WERI-Rb-1 (cell line): ENCODE measurements at regions not wholly inside any gene's neighbourhood (a gene's known extent, or its start where the extent isn't known, plus 50 kb on each side); places are given as distances from the start of the nearest gene placed in this dataset.
A peak's percentile ranks its signal among the peaks of the same experiment; 100 is the strongest.

Experiments used
- DNase-seq: peaks from one replicate; pipeline ENCODE4 v3.0.0-alpha.2; 2020
- H3K27ac ChIP-seq: fragments of 250-450 bp; sonication (Bioruptor Pico); 2 replicates; pipeline ENCODE4 v1.5.1; 2020; ENCODE audit warnings: mild to moderate bottlenecking, moderate library complexity
- H3K27me3 ChIP-seq: fragments of 250-450 bp; sonication (Bioruptor Pico); 2 replicates; pipeline ENCODE4 v1.5.1; 2021; ENCODE audit warnings: mild to moderate bottlenecking, low read depth, moderate library complexity; ENCODE audit not compliant: insufficient read depth, severe bottlenecking
- H3K36me3 ChIP-seq: fragments of 250-450 bp; sonication (Bioruptor Pico); 2 replicates; pipeline ENCODE4 v1.5.1; 2020; ENCODE audit warnings: mild to moderate bottlenecking, moderate library complexity
- H3K4me3 ChIP-seq: 2 replicates; pipeline ENCODE4 v1.5.1; 2011; ENCODE audit warnings: low read depth, mild to moderate bottlenecking, control low read depth, low read length
- H3K9me3 ChIP-seq: fragments of 250-450 bp; sonication (Bioruptor Pico); 2 replicates; pipeline ENCODE4 v1.5.1; 2021; ENCODE audit warnings: mild to moderate bottlenecking, moderate library complexity; ENCODE audit not compliant: severe bottlenecking
- CTCF ChIP-seq: IDR thresholded peaks from 2 replicates; pipeline ENCODE4 v1.5.1; 2011; ENCODE audit warnings: low read depth, mild to moderate bottlenecking, control low read depth, inconsistent platforms, low read length

- H3K27ac ChIP-seq, result no peak overlapping the region
- H3K4me3 ChIP-seq, result no peak overlapping the region
- H3K9me3 ChIP-seq, result peaks cover 2% of the 10 kb centered on the region
- DNase-seq, result no peak
- no peaks in the 10 kb centered on the region for H3K36me3 ChIP-seq
- no peak for TF ChIP-seq CTCF
- no peaks in the 10 kb centered on the region for H3K27me3 ChIP-seq
These were observed 78.4 kb downstream of the KCTD15 start for GRCh38 chr19:33875071-33875470.

- Histone ChIP-seq H3K36me3 (no peaks in the 10 kb centered on the region), H3K27me3 (no peaks in the 10 kb centered on the region), H3K4me3 (no peak overlapping the region), H3K27ac (no peak overlapping the region), H3K9me3 (peaks cover 2% of the 10 kb centered on the region)
- no peak for TF ChIP-seq CTCF
- no peak for DNase-seq
These were observed 79.5 kb downstream of the KCTD15 start for GRCh38 chr19:33876192-33876591.

- no peak for DNase-seq
- Histone ChIP-seq H3K27me3 (no peaks in the 10 kb centered on the region), H3K9me3 (peaks cover 2% of the 10 kb centered on the region), H3K36me3 (no peaks in the 10 kb centered on the region), H3K4me3 (no peak overlapping the region), H3K27ac (no peak overlapping the region)
- TF ChIP-seq CTCF, result no peak
These were observed 81.4 kb downstream of the KCTD15 start for GRCh38 chr19:33878030-33878544.

- peak overlapping the region; percentile 72 for H3K27ac ChIP-seq
- no peak overlapping the region for H3K4me3 ChIP-seq
- no peaks in the 10 kb centered on the region for H3K27me3 ChIP-seq
- H3K9me3 ChIP-seq, result peaks cover 2% of the 10 kb centered on the region
- DNase-seq, result no peak
- H3K36me3 ChIP-seq, result no peaks in the 10 kb centered on the region
- no peak for TF ChIP-seq CTCF
These were observed 82.5 kb downstream of the KCTD15 start for GRCh38 chr19:33878910-33879810.

GRCh38 chr19:33879818-33880575 is 83.3 kb downstream of the KCTD15 start:
- peak overlapping the region; percentile 7; the same call in 1 of the 2 replicates for H3K4me3 ChIP-seq
- H3K27me3 ChIP-seq, result no peaks in the 10 kb centered on the region
- DNase-seq, result peak; percentile 86
- no peaks in the 10 kb centered on the region for H3K36me3 ChIP-seq
- peaks cover 2% of the 10 kb centered on the region for H3K9me3 ChIP-seq
- peak overlapping the region; percentile 72 for H3K27ac ChIP-seq
- TF ChIP-seq CTCF, result no peak
